ENCODE measurements at regions not wholly inside any gene's neighbourhood (a gene's known extent, or its start where the extent isn't known, plus 50 kb on each side); places are given as distances from the start of the nearest gene placed in this dataset.

- DNase-seq: no peak
Observed at GRCh38 chr4:178838776-178839175, 1396.5 kb upstream of the AGA start.

- no peak for DNase-seq
Observed at GRCh38 chr4:178856139-178856800, 1414.0 kb upstream of the AGA start.

DNA sequence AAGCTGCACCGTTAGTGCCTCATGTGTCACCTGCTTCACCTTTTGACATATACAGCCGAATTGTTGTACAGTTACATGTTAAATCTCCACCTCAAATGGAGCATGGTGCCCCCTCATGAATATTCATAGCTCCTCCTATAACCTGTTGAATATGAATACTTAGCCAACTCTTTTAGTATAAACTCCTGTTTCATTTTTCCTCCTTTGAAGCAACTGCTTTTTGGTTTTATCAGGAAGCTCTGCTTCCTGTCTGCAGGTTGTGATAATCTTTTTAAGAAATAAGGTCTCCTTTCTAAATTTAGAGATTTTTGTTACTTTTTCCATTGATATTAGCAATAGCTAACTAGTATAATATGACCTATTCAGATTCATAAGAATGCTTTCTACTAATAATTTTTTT lies 1429.2 kb upstream of the AGA start:
- DNase-seq: no peak

DNA sequence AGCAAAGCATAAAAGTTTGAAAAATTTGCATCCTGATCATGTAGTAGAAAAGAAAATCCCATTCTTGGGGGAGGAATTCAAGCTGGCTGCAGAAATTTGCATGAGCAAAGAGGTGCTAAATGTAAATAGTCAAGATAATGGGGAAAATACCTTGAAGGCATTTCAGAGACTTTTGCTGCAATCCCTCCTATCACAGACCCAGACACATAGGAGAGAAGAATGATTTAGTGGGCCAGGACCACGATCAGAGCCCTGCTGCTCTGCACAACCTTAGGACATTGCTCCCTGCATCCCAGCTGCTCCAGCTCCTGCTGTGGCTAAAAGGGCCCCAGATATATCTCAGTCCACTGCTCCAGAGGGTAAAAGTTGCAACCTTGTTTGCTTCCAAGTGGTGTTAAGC lies 1439.7 kb upstream of the AGA start:
- no peak for DNase-seq

- DNase-seq: no peak
Observed at GRCh38 chr4:178894126-178894525, 1451.9 kb upstream of the AGA start.

GRCh38 chr4:178899084-178899483 lies 1456.8 kb upstream of the AGA start:
- DNase-seq: no peak

DNA sequence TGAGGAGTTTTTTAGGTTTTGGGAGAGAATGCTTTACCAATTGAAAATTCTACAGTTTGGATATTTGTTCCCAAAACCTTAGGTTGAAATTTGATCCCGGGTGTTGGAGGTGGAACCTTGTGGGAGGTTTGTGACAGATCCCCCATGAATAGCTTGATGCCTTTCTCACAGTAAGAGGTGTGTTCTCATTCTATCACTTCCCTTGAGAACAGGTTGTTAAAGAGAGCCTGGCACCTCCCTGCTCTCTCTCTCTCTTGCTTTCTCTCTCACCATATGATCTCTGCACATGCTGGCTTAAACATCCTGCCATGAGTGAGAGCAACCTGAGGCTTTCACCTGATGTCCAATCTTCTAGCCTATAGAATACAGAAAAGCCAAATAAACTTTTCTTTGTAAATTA lies 1475.5 kb upstream of the AGA start:
- no peak for DNase-seq

DNA sequence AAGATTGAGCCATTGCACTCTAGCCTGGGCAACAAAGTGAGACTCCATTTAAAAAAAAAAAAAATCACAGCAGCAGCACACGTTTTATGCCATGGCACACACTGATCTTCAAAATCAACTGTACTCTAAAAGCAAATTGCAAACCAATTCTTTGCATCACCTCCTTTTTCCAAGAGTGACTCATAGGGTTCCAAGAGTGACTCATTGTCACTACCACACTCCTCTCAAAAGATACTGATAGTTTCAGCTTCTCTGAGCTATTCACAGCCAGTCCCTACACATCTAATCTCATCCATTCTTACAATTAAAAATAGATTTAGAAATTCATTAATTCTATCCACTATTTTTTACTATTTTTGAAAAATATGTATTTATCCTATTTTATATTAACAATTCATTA lies 1494.9 kb upstream of the AGA start:
- no peak for DNase-seq

GRCh38 chr4:178941975-178942374 lies 1499.7 kb upstream of the AGA start:
- DNase-seq: no peak

GRCh38 chr4:178953447-178954120 lies 1511.3 kb upstream of the AGA start:
- DNase-seq: no peak

DNA sequence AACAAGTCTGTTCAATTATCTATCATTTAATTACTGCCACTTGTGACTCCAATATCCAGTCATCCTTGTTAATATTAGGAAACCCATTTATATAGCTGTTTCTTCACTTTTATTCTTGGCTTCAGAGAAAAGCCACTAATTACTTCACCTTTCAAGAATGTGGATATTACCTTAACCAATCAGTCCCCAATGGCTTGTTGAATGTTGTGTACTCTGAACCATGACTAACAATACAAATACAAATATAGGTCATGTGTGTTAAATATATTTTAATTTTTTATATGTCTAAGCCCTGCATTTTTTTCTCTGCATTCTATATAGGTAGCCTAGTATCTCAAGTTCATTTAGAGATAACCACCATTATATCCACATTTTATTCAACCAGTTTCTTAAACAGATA lies 1513.4 kb upstream of the AGA start:
- DNase-seq: no peak

DNA sequence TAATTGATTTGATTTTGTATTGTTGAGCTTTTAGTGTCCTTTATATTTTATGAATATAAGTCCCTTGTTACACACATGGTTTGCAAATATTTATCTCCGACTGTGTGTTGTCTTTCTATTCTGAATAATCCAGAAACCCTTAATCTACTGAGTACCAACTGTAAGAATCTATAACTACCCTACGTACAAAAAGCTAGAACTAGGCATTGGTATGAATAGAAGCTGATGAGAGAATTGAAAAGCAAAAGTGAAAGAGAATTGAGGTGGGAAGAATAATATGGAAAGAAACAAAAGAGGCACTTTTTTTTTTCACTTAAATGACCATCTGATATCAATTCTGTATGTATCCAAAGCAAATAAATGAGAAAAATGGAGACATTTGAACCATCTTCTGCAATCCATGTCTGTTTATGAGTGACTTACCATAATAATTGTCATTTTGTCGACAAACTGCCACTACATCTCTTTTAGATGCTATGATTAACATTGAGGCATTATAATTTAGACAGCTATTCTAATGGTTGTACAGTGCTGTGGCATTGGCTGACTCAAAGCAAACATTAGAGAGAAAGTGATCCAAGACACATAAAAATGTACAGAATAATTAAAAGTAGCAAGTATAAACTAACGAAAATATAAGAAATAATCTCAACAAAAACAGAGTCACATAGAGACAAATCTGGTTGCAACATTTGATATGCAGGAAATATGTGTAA lies 1516.6 kb upstream of the AGA start:
- DNase-seq: no peak

DNA sequence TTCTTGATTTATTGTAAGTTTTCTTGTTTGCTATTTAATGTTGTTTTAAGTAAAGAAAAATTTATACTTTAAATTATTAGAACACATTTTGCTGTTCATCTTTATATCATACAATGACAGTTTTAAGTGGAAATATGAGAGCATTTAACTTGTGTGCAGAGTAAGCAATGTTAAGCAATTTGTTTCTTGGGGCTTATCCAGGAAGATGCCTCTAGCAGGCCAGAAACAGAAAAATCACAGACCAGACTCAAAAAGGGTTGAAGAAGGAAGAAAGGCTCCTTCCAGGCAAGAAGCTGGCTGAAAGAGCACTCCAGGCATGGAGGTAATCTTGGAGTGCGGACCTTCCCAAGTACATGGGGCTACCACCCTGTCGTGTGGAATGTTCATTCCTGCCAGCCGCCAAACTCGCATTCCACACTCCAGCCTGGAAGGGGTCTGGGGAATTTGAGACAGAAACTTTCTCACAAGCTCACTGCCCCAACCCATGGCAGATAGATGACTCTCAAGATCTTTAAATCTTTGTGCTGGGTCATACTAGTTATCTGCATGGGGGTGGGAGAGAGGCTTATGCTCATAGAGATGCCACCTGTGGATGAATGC lies 1521.3 kb upstream of the AGA start:
- no peak for DNase-seq

DNA sequence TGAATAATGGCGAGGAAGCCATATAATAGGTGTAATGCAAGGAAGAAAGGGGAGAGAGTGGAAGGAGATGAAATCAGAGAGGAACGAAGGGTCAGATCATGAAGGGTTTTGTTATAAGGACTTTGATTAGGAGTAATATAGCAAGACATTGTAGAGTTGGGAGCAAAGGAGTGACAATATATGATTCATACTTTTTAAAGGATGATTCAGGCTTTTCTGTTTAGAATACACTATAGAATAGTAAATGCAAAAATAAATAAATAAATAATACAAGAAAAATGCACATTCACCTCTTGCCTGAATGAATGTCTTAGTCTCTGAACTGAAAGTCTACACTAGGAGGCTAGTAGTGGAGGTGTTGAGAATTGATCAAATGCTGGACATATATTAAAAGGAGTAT lies 1524.4 kb upstream of the AGA start:
- DNase-seq: no peak

DNA sequence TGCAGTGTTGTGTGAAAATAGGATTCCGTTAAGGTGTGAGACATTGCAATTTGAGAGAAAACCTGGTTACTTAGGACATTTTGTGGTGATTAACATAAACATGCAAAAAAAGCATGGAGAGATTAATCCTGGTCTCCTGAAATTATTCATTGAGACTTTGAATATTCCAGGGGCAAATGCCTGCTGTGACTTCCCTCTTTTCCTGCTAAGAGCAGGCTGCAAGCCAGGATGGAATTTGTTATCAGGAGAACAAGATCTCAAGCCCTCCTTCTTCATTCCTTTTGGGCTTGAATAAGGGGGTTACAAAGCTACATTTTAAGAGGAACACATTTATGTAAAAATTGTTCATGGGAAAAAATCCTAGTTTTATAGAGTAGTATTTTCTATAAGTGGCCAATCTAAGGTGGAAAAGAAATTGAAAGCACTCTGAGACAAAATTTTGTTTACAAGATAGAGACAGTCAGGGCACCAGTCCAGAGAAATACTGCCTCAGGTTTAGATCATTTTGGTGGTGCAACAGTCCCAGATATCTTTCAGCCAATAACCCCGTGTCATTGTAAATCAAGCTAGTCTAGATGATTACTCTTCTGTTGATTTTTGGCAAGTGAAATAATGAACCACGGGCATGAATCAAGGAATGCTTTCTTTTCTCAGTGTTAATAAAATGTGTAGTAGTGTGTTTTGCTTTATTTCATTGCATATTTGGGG lies 1528.3 kb upstream of the AGA start:
- DNase-seq: no peak

- no peak for DNase-seq
Observed at GRCh38 chr4:178976861-178977260, 1534.6 kb upstream of the AGA start.

DNA sequence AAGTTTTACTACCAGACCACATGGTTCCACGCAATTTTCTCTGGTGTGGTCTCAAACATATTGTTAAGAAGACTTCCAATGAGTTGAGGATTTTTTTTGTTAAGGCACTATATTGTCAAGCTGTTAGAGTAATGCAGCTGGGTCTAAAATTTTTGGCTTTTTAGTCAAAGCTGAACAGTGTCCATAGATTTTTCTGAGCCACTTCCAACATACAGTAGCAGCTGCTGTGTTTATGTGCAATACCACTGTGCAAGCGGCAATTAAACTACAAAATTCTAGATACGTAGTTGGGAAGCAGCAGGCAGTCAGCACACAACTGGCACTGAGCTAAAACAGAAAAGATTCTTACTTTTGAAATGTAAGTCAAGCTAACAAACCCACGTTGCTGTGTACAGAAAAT lies 1551.1 kb upstream of the AGA start:
- DNase-seq: no peak

- no peak for DNase-seq
Observed at GRCh38 chr4:179001918-179002317, 1559.7 kb upstream of the AGA start.

DNA sequence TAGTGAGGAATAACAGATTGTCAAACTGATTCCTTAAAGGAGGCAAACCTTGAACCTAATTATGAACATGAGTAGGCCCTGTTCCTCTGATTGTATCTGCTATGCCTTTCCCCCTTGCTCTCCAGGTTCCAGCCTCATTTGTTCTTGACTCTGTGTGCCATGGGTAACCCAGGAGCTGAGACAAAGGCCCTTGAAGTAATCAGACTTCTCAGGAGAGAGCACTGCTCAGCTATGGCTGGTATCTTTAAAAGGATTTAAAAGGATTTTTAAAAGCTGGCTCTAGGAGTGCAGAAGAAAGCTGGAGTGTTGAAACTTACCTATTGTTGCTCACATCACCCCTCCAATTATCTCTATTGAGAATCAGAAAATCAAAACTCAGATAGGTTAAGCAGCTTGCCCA lies 1565.5 kb upstream of the AGA start:
- DNase-seq: no peak

GRCh38 chr4:179017581-179017980 lies 1575.3 kb upstream of the AGA start:
- DNase-seq: no peak

GRCh38 chr4:179027569-179027968 lies 1585.3 kb upstream of the AGA start:
- no peak for DNase-seq

DNA sequence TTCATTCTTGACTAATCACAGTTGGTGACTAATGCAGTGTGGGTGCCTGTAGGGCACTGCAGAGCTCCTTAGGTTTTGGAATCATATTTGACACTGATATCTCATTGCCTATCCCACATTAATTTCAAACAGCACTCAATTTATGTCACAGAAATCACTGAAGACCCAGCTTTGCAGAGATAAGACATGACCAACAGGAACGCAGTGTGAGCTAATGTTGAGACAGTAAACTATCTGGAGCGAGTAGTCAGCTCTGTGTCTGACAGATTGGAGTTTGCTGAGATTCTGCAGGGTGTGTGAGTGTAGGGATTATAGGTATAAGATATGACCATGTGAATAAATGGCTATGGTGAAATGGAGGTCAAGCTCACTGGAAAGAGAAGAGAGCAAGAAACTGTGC lies 1586.1 kb upstream of the AGA start:
- DNase-seq: no peak

- DNase-seq: no peak
Observed at GRCh38 chr4:179029683-179030082, 1587.4 kb upstream of the AGA start.

Measured in stimulated activated CD8-positive, alpha-beta memory T cell treated with anti-CD3 and anti-CD28 coated beads, Interleukin-4, amount 100 ng/mL, for 48 hours (primary cell).